Suprapubic skin (tissue), 4 donors: ENCODE measurements at regions not wholly inside any gene's neighbourhood (a gene's known extent, or its start where the extent isn't known, plus 50 kb on each side); places are given as distances from the start of the nearest gene placed in this dataset.

Experiments
- CTCF ChIP-seq, 2 donors: fragments of 200-600 bp in 1 of 2; fragments of 450-650 bp in 1 of 2; sonication (generic) in 1 of 2; IDR thresholded peaks; one replicate each; pipeline ENCODE4 v1.5.1; 2016 to 2019; ENCODE audit warnings: antibody characterized with exemption in 2 of 2, mild to moderate bottlenecking in 1 of 2, moderate library complexity in 1 of 2
- EP300 ChIP-seq: sonication (generic); formaldehyde crosslinking; IDR thresholded peaks from one replicate; pipeline ENCODE4 v1.6.1; 2017; ENCODE audit warnings: antibody characterized with exemption
- POLR2A ChIP-seq, 2 donors: fragments of 450-650 bp; IDR thresholded peaks; one replicate each; pipeline ENCODE4 v1.6.1; 2017; ENCODE audit warnings: antibody characterized with exemption in 2 of 2, mild to moderate bottlenecking in 2 of 2, moderate library complexity in 2 of 2
- POLR2AphosphoS5 ChIP-seq, 3 donors: sonication (generic); formaldehyde crosslinking; IDR thresholded peaks; one replicate each; pipeline ENCODE4 v1.6.1; 2017; ENCODE audit warnings: antibody characterized with exemption in 3 of 3

- no peak for TF ChIP-seq POLR2A (IDR thresholded peaks at IDR 0.05)
- no peak for TF ChIP-seq CTCF (IDR thresholded peaks at IDR 0.05)
- TF ChIP-seq POLR2AphosphoS5 (IDR thresholded peaks at IDR 0.05), result no peak
- TF ChIP-seq EP300, result no peak
These were observed 299.2 kb upstream of the CWC22 start for GRCh38 chr2:180306346-180306745.
